ENCODE measurements at regions not wholly inside any gene's neighbourhood (a gene's known extent, or its start where the extent isn't known, plus 50 kb on each side); places are given as distances from the start of the nearest gene placed in this dataset.

DNA sequence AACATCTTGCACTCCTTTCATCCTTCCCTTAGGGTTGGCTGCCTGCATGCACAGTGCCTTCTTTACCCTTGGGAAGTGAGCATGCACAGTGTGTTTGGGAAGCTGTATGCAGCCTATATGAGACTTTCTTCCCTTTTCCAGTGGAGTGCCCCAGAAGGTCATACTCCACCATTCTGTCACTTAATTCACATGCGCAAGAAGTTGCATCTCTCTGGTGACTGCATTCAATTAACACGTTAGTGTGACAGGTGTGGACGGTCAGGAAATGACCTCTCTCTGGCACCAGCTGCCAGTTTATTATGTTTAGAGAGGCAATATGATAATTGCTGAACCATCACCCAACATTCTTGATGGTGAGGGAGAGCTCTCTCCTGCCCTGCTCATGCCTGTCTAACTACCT lies 770.0 kb downstream of the FLRT2 start:
- H3K27me3 ChIP-seq = no peaks in the 10 kb centered on the region
- H3K4me3 ChIP-seq = no peak overlapping the region
- no peak for TF ChIP-seq POLR2AphosphoS5 (IDR thresholded peaks at IDR 0.05)
- TF ChIP-seq, protein P1, sequence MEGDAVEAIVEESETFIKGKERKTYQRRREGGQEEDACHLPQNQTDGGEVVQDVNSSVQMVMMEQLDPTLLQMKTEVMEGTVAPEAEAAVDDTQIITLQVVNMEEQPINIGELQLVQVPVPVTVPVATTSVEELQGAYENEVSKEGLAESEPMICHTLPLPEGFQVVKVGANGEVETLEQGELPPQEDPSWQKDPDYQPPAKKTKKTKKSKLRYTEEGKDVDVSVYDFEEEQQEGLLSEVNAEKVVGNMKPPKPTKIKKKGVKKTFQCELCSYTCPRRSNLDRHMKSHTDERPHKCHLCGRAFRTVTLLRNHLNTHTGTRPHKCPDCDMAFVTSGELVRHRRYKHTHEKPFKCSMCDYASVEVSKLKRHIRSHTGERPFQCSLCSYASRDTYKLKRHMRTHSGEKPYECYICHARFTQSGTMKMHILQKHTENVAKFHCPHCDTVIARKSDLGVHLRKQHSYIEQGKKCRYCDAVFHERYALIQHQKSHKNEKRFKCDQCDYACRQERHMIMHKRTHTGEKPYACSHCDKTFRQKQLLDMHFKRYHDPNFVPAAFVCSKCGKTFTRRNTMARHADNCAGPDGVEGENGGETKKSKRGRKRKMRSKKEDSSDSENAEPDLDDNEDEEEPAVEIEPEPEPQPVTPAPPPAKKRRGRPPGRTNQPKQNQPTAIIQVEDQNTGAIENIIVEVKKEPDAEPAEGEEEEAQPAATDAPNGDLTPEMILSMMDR (IDR thresholded peaks at IDR 0.05) = no peak
- no peak for TF ChIP-seq POLR2A (IDR thresholded peaks at IDR 0.05)
- no peaks in the 10 kb centered on the region for H3K9me3 ChIP-seq
- intact Hi-C loops (cut with DNase I; ENCODE audit: low total_unique reads) = no loop called here
- no peak for DNase-seq (ENCODE audit: low spot score in 2 of 2)
- no peak overlapping the region for H3K27ac ChIP-seq
- no peaks in the 10 kb centered on the region for H3K36me3 ChIP-seq
- H3K4me1 ChIP-seq = no peaks in the 10 kb centered on the region

DNA sequence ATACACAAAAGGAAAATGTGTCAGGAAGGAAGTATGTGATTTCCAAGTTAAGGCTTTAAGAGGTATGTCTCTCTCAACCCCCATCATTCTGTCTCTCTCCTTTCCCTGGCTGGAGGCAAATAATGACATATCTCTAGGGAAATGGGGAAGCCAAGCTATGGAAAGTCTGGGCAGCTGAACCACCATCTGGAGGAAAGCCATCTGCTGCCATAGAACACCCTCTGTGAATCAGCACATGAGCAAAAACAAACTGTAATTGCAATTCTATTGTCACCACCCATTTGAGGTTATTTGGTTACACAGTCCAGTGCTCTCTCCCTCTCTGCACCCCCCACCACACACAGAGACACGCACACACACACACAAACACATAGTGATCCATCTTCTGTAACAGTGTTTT lies 766.2 kb downstream of the FLRT2 start:
- Histone ChIP-seq H3K27me3 (no peaks in the 10 kb centered on the region), H3K36me3 (no peaks in the 10 kb centered on the region), H3K4me3 (no peak overlapping the region), H3K9me3 (no peaks in the 10 kb centered on the region), H3K27ac (no peak overlapping the region), H3K4me1 (no peaks in the 10 kb centered on the region)
- DNase-seq (ENCODE audit: low spot score in 2 of 2) = no peak
- TF ChIP-seq POLR2A (IDR thresholded peaks at IDR 0.05) = no peak
- TF ChIP-seq, protein P1 (IDR thresholded peaks at IDR 0.05) = no peak
- no peak for TF ChIP-seq POLR2AphosphoS5 (IDR thresholded peaks at IDR 0.05)
- intact Hi-C loops (cut with DNase I; ENCODE audit: low total_unique reads) = no loop called here

DNA sequence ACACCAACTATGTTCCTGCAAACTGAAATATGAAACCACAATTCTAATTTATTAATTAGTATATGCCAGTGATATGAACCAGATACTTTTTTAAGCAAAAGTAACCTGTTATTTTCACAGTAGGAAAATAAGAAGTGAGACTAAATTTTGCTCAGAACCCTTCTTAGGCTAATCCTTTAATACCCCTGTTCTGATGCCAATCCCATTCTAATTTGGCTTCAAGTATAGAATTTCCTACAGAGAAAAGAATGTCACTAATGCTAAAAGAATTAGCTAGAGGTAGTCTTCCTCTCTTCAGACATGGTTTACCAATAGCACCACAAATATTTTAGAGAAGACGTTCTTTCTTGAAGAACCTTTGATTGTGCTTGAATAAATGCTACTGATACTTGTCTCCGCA lies 758.4 kb downstream of the FLRT2 start:
- DNase-seq (ENCODE audit: low spot score in 2 of 2) = no peak
- H3K4me1 ChIP-seq = no peaks in the 10 kb centered on the region
- H3K27me3 ChIP-seq = no peaks in the 10 kb centered on the region
- TF ChIP-seq, protein P1 (IDR thresholded peaks at IDR 0.05) = no peak
- TF ChIP-seq POLR2AphosphoS5 (IDR thresholded peaks at IDR 0.05) (no peak), POLR2A (IDR thresholded peaks at IDR 0.05) (no peak)
- H3K36me3 ChIP-seq = no peaks in the 10 kb centered on the region
- no peak overlapping the region for H3K4me3 ChIP-seq
- H3K27ac ChIP-seq = no peak overlapping the region
- H3K9me3 ChIP-seq = no peaks in the 10 kb centered on the region
- intact Hi-C loops (cut with DNase I; ENCODE audit: low total_unique reads) = no loop called here

DNA sequence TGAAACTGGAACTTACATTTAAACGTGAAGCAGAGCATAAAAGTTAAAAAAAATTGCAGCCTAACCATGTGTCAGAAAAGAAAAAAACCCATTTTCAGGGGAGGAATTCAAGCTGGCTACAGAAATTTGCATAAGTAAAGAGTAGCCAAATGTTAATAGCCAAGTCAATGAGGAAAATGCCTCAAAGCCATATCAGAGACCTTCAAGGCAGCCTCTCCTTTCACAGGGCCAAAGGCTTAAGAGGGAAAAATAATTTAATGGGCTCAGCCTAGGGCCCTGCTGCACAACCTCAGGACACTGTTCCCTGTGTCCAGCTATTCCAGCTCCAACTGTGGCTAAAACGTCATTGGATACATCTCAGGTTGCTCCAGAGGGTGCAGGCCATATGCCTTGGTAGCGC lies 749.5 kb downstream of the FLRT2 start:
- intact Hi-C loops (cut with DNase I; ENCODE audit: low total_unique reads) = no loop called here
- Histone ChIP-seq H3K27me3 (no peaks in the 10 kb centered on the region), H3K36me3 (no peaks in the 10 kb centered on the region), H3K4me3 (no peak overlapping the region), H3K9me3 (no peaks in the 10 kb centered on the region), H3K27ac (no peak overlapping the region), H3K4me1 (no peaks in the 10 kb centered on the region)
- TF ChIP-seq, protein P1 (IDR thresholded peaks at IDR 0.05) = no peak
- TF ChIP-seq POLR2AphosphoS5 (IDR thresholded peaks at IDR 0.05) = no peak
- TF ChIP-seq POLR2A (IDR thresholded peaks at IDR 0.05) = no peak
- no peak for DNase-seq (ENCODE audit: low spot score in 2 of 2)

DNA sequence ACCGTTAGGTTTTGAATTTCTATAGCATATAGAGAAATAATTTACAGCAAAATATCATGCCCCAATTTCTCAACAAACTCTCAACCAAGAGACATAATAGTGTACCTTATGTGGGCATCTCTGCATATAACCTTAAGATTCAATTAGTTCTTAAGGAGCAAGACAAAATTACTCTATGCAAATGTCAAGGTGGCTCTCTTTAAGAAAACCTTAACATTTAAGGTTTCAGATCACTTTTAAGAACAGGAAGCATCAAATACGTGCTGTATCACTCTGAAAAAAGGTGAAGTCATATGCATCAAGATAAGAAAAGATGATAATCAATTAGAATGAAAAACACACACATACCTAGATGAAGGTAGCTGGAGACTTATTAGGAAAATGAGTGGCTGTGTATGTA lies 728.0 kb downstream of the FLRT2 start:
- DNase-seq (ENCODE audit: low spot score in 2 of 2) = no peak
- intact Hi-C loops (cut with DNase I; ENCODE audit: low total_unique reads) = no loop called here
- Histone ChIP-seq H3K27ac (no peak overlapping the region), H3K4me1 (no peaks in the 10 kb centered on the region), H3K9me3 (no peaks in the 10 kb centered on the region), H3K4me3 (no peak overlapping the region), H3K36me3 (no peaks in the 10 kb centered on the region), H3K27me3 (no peaks in the 10 kb centered on the region)
- no peak for TF ChIP-seq POLR2A (IDR thresholded peaks at IDR 0.05)
- TF ChIP-seq, protein P1 (IDR thresholded peaks at IDR 0.05) = no peak

Data from breast epithelium (tissue), 4 donors.